Activated CD4-positive, alpha-beta memory T cell treated with anti-CD3 and anti-CD28 coated beads, Interleukin-2, amount 10 ng/mL, durations not matched to agents 7 days and 5 days (primary cell): ENCODE measurements at regions not wholly inside any gene's neighbourhood (a gene's known extent, or its start where the extent isn't known, plus 50 kb on each side); places are given as distances from the start of the nearest gene placed in this dataset.
"Not testable (repeated sequence)": the region's sequence is repeated elsewhere in the genome, so short reads cannot be mapped to it uniquely, and the experiment has no call there.

Experiments
- CTCF ChIA-PET: fragments of 350-600 bp; sonication (Branson Sonifier 250); formaldehyde crosslinking; loops from one replicate; lab custom pipeline; 2021; ENCODE audit warnings: antibody characterized with exemption, inconsistent platforms; lab: Charles Lee
- POLR2A ChIA-PET: fragments of 350-600 bp; sonication (Branson Sonifier 250); formaldehyde crosslinking; loops from one replicate; lab custom pipeline; 2021; ENCODE audit warnings: antibody characterized with exemption; lab: Charles Lee
- DNase-seq: peaks from one replicate; pipeline ENCODE4 v3.0.0-alpha.2; 2020
- H3K27ac Mint-ChIP-seq: one replicate; pipeline ENCODE4 v1.8.0; 2021; ENCODE audit warnings: mild to moderate bottlenecking, mixed read lengths
- H3K27me3 Mint-ChIP-seq: one replicate; pipeline ENCODE4 v1.8.0; 2021; ENCODE audit warnings: mixed read lengths
- H3K36me3 Mint-ChIP-seq: one replicate; pipeline ENCODE4 v1.8.0; 2021; ENCODE audit warnings: low read depth, mixed read lengths
- H3K4me1 Mint-ChIP-seq: one replicate; pipeline ENCODE4 v1.8.0; 2021; ENCODE audit warnings: mixed read lengths
- H3K4me3 Mint-ChIP-seq: one replicate; pipeline ENCODE4 v1.8.0; 2021; ENCODE audit warnings: mild to moderate bottlenecking, mixed read lengths
- H3K9me3 Mint-ChIP-seq: one replicate; pipeline ENCODE4 v1.8.0; 2021; ENCODE audit warnings: mixed read lengths

DNA sequence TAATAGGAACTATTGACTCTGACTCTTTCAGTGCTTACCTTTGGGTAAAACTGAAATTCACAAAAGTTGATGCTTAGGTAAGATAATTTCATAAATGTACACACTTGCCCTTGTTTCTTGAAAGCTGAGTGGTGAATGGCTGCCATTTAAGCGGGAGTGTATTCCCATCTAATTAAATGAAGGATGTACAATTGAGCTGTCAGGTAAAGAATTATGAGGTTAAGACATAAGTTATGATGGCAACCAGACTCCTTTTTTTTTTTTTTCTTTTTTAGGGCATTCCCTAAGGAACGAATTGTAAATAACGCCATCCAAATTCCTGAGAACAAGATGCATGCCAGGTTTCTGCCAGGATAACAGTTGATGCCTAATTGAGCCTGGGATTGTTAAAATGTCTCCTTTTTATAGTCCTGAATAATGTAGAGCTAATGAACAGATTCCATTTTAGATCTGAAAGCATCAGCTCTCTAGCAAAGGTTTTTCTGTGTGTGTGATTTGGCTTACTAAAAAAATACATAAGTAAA is 199.7 kb downstream of the ISL1 start:
- no peak overlapping the region for H3K27ac Mint-ChIP-seq
- no peaks in the 10 kb centered on the region for H3K36me3 Mint-ChIP-seq
- H3K4me3 Mint-ChIP-seq = no peak overlapping the region
- no peaks in the 10 kb centered on the region for H3K4me1 Mint-ChIP-seq
- no peaks in the 10 kb centered on the region for H3K9me3 Mint-ChIP-seq
- no peak for DNase-seq
- H3K27me3 Mint-ChIP-seq = no peaks in the 10 kb centered on the region
- ChIA-PET POLR2A (no interaction called here), CTCF (no interaction called here)

DNA sequence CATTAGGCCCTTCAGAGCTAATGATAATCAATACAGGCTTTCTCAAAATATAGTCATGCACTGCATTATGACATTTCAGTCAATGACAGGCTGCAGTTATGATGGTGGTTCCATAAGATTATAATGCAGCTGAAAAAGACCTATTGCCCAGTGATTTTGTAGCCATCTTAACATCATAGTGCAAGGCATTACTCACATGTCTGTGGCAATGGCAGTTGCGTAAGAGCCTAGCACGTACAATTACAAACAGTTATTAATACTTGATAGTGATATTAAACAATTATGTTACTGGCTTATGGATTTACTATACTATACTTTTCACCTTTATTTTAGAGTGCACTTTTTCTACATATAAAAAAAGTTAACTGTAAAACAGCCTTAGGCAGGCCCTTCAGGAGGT is 214.8 kb downstream of the ISL1 start:
- Mint-ChIP-seq H3K4me1 (no peaks in the 10 kb centered on the region), H3K27ac (no peak overlapping the region), H3K27me3 (no peaks in the 10 kb centered on the region), H3K4me3 (no peak overlapping the region), H3K9me3 (no peaks in the 10 kb centered on the region), H3K36me3 (no peaks in the 10 kb centered on the region)
- no peak for DNase-seq
- CTCF ChIA-PET = no interaction called here
- POLR2A ChIA-PET = no interaction called here

DNA sequence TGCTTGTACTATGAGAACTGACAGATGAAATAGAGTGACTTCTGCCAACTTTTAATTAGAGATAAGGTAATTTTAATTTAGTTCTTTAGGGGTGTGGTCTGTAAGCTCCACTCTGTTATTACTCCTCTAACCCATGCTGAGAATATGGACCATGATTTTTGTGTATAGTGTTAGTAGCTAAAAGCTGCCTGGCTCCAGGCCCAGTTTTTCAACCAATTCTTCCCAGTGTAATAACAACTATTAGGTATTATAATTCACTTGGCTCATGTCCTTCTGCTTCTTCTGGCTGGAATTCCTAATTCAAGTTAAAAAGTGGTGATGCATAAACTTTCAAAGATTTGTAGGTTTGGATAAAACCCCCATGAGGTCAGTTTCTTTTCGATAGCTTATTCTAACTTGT is 216.3 kb downstream of the ISL1 start:
- no peaks in the 10 kb centered on the region for H3K36me3 Mint-ChIP-seq
- ChIA-PET CTCF (no interaction called here), POLR2A (no interaction called here)
- DNase-seq = no peak
- no peaks in the 10 kb centered on the region for H3K4me1 Mint-ChIP-seq
- no peak overlapping the region for H3K27ac Mint-ChIP-seq
- no peak overlapping the region for H3K4me3 Mint-ChIP-seq
- H3K27me3 Mint-ChIP-seq = no peaks in the 10 kb centered on the region
- H3K9me3 Mint-ChIP-seq = no peaks in the 10 kb centered on the region

DNA sequence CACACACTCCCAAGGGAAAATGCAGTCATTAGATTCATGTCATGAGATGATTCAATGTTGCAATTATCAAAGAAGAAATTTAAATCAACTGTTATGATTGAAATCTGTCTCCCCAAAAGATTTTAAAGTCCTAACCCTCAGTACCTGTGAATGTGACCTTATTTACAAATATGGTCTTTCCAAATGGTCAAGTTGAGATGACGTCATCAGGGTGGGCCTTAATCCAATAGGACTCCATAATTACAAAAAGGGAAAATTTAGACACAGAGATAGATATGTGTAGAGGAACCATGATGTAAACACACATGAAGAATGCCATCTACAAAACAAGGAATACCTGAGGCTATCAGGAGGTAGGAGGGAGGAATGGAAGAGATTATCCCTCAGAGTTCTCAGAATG is 221.1 kb downstream of the ISL1 start:
- H3K27ac Mint-ChIP-seq = no peak overlapping the region
- DNase-seq = no peak
- H3K27me3 Mint-ChIP-seq = no peaks in the 10 kb centered on the region
- CTCF ChIA-PET = no interaction called here
- H3K36me3 Mint-ChIP-seq = no peaks in the 10 kb centered on the region
- H3K4me3 Mint-ChIP-seq = no peak overlapping the region
- no peaks in the 10 kb centered on the region for H3K4me1 Mint-ChIP-seq
- POLR2A ChIA-PET = no interaction called here
- H3K9me3 Mint-ChIP-seq = no peaks in the 10 kb centered on the region

DNA sequence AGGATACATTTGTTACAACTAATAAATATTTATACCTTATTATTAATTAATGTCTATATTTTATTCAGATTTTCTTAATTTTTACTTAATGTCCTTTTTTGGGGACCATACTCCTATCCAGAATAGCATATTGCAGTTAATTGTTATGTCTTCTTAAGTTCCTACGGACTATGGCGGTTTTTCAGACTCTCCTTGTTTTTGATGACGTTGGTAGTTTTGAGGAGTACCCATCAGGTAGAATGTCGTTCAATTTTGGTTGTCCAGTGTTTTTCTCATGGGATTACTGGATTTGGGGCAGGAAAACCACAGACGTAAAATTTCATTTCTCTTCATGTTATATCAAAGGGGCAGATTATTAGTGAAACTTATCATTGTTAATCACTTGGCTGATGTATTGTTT is 223.7 kb downstream of the ISL1 start:
- Mint-ChIP-seq H3K36me3 (no peaks in the 10 kb centered on the region), H3K27me3 (no peaks in the 10 kb centered on the region), H3K9me3 (peaks cover 3% of the 10 kb centered on the region), H3K4me3 (no peak overlapping the region), H3K4me1 (no peaks in the 10 kb centered on the region), H3K27ac (no peak overlapping the region)
- ChIA-PET CTCF (no interaction called here), POLR2A (no interaction called here)
- DNase-seq = no peak

DNA sequence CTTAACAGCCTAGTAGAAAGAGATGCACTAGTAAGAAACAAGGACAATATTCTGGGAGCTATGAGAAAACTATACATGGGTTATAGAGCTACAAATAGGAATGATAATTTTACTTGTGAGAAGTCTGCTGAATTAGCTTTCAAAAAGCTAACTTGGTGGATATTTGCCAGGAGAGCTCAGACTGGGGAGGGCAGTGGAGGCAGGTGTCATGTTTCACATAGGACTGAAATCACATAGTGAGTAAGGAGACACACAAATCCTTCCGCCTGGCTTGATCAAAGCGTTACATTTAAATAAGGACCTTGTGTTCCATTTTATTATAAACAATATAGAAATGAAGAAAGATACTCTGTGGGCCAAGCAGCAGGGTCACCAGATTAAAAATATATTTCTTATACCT is 235.0 kb downstream of the ISL1 start:
- Mint-ChIP-seq H3K36me3 (no peaks in the 10 kb centered on the region), H3K9me3 (no peaks in the 10 kb centered on the region), H3K27me3 (no peaks in the 10 kb centered on the region), H3K27ac (no peak overlapping the region), H3K4me3 (no peak overlapping the region), H3K4me1 (no peaks in the 10 kb centered on the region)
- ChIA-PET POLR2A (no interaction called here), CTCF (no interaction called here)
- DNase-seq = no peak

DNA sequence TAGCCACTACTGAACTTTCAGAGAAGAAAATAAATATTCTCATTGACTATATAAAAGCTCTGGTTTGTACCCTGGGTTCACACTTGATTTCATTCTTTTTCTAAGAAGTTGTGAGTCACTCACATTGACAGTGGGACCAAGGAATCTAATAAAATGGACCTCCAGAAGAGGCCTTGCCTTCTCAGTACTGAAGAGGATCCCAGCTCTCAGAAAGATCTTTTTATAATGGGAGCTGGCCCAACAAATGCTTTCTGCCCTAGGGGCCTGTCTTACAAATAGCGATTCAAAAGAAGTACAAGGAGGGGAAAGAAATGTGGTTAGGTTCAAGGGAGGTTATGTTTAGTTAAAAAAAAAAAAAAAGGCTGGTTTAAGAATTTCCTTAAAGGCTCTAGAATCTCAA is 237.9 kb downstream of the ISL1 start:
- Mint-ChIP-seq H3K9me3 (no peaks in the 10 kb centered on the region), H3K4me1 (no peaks in the 10 kb centered on the region), H3K27me3 (no peaks in the 10 kb centered on the region), H3K27ac (no peak overlapping the region), H3K4me3 (no peak overlapping the region), H3K36me3 (no peaks in the 10 kb centered on the region)
- POLR2A ChIA-PET = no interaction called here
- no peak for DNase-seq
- CTCF ChIA-PET = no interaction called here

- no peak overlapping the region for H3K4me3 Mint-ChIP-seq
- DNase-seq = no peak
- H3K27me3 Mint-ChIP-seq = no peaks in the 10 kb centered on the region
- no peaks in the 10 kb centered on the region for H3K4me1 Mint-ChIP-seq
- CTCF ChIA-PET = no interaction called here
- POLR2A ChIA-PET = no interaction called here
- no peaks in the 10 kb centered on the region for H3K9me3 Mint-ChIP-seq
- H3K36me3 Mint-ChIP-seq = no peaks in the 10 kb centered on the region
- H3K27ac Mint-ChIP-seq = no peak overlapping the region
Measured at GRCh38 chr5:51622161-51622790, 239.0 kb downstream of the ISL1 start.

DNA sequence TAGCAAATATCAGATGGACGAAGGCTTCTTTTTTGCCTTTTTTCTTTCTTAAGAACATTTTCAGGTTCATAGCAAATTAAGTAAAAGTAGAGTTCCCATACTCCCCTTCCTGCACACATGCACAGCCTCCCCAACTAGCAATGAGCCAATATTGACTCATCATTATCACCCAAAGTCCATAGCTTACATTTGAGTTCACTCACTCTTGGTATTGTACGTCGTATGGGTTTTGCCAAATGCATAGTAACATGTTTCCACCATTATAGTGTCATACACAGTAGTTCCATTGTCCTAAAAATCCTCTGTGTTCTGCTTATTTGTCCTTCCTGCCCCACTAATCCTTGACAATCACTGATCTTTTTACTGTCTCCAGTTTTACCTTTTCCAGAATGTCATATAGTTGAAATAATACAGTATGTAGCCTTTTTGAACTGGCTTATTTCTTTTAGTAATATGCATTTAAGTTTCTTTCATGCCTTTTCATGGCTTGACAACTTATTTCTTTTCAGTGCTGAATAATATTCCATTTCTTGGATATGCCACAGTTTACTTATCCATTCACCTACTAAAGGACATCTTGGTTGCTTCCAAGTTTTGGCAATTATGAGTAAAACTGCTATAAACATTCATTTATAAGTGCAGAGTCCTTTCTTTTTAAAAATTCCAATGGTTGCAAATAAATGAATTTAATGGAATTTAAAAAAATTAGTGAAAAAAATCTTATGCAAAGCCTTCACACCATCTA is 242.1 kb downstream of the ISL1 start:
- Mint-ChIP-seq H3K36me3 (no peaks in the 10 kb centered on the region), H3K27me3 (no peaks in the 10 kb centered on the region), H3K4me1 (no peaks in the 10 kb centered on the region), H3K27ac (no peak overlapping the region), H3K4me3 (no peak overlapping the region), H3K9me3 (no peaks in the 10 kb centered on the region)
- POLR2A ChIA-PET = no interaction called here
- DNase-seq = no peak
- CTCF ChIA-PET = no interaction called here

DNA sequence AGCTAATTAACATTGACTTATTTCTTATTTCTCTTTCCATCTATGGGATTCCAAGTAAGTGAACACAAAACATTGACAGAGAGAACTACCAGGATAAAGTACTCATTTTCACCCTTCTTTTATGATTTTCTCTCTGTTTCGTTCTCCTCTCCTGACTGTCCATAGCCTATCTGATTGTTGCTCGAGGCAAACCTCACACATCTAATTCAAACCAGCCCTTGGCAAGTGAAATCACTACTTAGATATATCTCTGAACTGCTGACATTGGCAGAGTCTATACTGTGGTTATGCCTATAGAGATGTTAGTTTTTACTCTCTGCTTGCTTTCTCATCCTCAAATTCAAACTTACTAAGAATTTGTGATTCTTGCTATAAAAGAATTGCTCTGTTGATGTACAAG is 248.8 kb downstream of the ISL1 start:
- H3K9me3 Mint-ChIP-seq = peaks cover 11% of the 10 kb centered on the region
- POLR2A ChIA-PET = no interaction called here

DNA sequence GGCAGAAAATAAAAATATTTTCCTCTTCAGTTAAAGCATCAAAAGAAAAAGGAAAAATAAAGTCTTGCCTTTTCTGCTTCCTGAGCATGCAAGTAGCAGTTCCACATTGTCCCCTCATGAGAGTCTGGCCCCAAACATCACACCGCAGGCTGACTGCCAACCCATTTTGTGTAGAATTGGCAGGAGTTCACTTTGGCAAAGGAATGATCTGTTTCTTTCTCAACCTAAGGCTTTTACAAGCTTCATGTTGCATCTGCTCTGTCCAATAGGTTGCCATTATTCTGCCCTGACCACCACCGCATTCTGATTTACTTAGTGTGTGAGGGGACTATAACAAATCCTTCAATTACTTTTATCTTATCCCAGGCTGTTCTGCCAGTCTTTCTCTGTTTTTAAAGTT is 249.5 kb downstream of the ISL1 start:
- Mint-ChIP-seq H3K27me3 (no peaks in the 10 kb centered on the region), H3K9me3 (peaks cover 13% of the 10 kb centered on the region), H3K4me3 (no peak overlapping the region), H3K36me3 (no peaks in the 10 kb centered on the region), H3K27ac (no peak overlapping the region), H3K4me1 (no peaks in the 10 kb centered on the region)
- DNase-seq = no peak
- ChIA-PET POLR2A (no interaction called here), CTCF (no interaction called here)

More for the DNA sequence above, 248.8 kb downstream of the ISL1 start:
- H3K27me3 Mint-ChIP-seq = no peaks in the 10 kb centered on the region
- H3K4me3 Mint-ChIP-seq = no peak overlapping the region
- no peaks in the 10 kb centered on the region for H3K36me3 Mint-ChIP-seq
- H3K27ac Mint-ChIP-seq = no peak overlapping the region
- H3K4me1 Mint-ChIP-seq = no peaks in the 10 kb centered on the region
- no peak for DNase-seq
- CTCF ChIA-PET = no interaction called here

- CTCF ChIA-PET, H3K27ac Mint-ChIP-seq, H3K27me3 Mint-ChIP-seq, H3K36me3 Mint-ChIP-seq, DNase-seq, POLR2A ChIA-PET, H3K4me1 Mint-ChIP-seq, H3K4me3 Mint-ChIP-seq: not testable (repeated sequence)
- peaks cover 24% of the 10 kb centered on the region for H3K9me3 Mint-ChIP-seq
Measured at GRCh38 chr5:51636973-51637372, 253.7 kb downstream of the ISL1 start.

- H3K4me3 Mint-ChIP-seq = no peak overlapping the region
- DNase-seq = no peak
- POLR2A ChIA-PET = no interaction called here
Measured at GRCh38 chr5:51644976-51645375, 261.7 kb downstream of the ISL1 start.

DNA sequence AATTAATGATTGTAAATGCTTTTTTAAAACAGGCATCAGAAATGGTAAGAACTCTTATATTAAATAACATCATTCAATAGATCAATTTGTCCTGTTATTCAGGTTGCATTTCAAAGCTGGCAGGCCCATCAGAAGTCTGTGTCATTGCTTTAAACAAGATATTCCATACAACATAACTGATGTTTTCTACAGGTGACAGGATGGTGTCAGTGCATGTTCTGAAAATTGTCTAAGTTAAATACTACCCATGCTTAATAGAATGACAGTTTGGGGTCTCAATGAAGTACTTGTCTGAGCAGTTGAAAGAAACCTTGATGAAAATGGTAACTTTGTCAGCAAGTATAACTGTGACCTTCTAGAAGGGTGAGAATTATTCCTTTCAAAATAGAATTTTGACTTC is 263.2 kb downstream of the ISL1 start:
- H3K9me3 Mint-ChIP-seq = no peaks in the 10 kb centered on the region
- no peak overlapping the region for H3K27ac Mint-ChIP-seq
- ChIA-PET CTCF (no interaction called here), POLR2A (no interaction called here)
- no peaks in the 10 kb centered on the region for H3K27me3 Mint-ChIP-seq
- H3K4me1 Mint-ChIP-seq = no peaks in the 10 kb centered on the region
- H3K36me3 Mint-ChIP-seq = no peaks in the 10 kb centered on the region
- no peak for DNase-seq
- no peak overlapping the region for H3K4me3 Mint-ChIP-seq

More at GRCh38 chr5:51644976-51645375, 261.7 kb downstream of the ISL1 start:
- Mint-ChIP-seq H3K27me3 (no peaks in the 10 kb centered on the region), H3K27ac (no peak overlapping the region), H3K4me1 (no peaks in the 10 kb centered on the region), H3K36me3 (no peaks in the 10 kb centered on the region), H3K9me3 (peaks cover under 1% of the 10 kb centered on the region)
- CTCF ChIA-PET = no interaction called here
